ENCODE measurements at regions not wholly inside any gene's neighbourhood (a gene's known extent, or its start where the extent isn't known, plus 50 kb on each side); places are given as distances from the start of the nearest gene placed in this dataset.

DNA sequence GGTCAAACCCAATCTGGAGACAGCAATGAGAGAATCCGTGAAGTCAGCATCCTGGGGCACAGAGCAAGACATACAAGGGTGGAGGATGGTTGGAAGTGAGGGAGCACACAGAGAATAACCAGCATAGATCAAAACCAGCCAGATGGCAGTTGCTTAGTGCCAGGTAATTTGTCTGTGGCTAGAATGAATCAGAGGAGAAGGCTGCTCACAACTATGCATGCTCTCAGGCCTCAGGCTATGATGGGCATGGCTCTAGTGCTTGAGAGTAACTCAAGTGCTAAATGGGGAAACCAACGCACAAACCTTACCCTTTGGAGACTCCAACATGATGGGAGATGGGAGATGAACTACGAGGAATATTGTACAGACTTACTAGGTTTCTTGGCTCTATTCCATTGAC lies 160.8 kb downstream of the DMRT2 start:
- no peak overlapping the region for H3K27ac ChIP-seq
- no peaks in the 10 kb centered on the region for H3K36me3 ChIP-seq
- no peak overlapping the region for H3K4me3 ChIP-seq
- TF ChIP-seq, protein P1, sequence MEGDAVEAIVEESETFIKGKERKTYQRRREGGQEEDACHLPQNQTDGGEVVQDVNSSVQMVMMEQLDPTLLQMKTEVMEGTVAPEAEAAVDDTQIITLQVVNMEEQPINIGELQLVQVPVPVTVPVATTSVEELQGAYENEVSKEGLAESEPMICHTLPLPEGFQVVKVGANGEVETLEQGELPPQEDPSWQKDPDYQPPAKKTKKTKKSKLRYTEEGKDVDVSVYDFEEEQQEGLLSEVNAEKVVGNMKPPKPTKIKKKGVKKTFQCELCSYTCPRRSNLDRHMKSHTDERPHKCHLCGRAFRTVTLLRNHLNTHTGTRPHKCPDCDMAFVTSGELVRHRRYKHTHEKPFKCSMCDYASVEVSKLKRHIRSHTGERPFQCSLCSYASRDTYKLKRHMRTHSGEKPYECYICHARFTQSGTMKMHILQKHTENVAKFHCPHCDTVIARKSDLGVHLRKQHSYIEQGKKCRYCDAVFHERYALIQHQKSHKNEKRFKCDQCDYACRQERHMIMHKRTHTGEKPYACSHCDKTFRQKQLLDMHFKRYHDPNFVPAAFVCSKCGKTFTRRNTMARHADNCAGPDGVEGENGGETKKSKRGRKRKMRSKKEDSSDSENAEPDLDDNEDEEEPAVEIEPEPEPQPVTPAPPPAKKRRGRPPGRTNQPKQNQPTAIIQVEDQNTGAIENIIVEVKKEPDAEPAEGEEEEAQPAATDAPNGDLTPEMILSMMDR (IDR thresholded peaks at IDR 0.05), result no peak
- TF ChIP-seq POLR2A (IDR thresholded peaks at IDR 0.05) (no peak), POLR2AphosphoS5 (IDR thresholded peaks at IDR 0.05) (no peak)
- DNase-seq (ENCODE audit: low spot score in 2 of 2), result no peak
- intact Hi-C loops (cut with DNase I; ENCODE audit: low total_unique reads), result no loop called here
- no peaks in the 10 kb centered on the region for H3K27me3 ChIP-seq
- no peaks in the 10 kb centered on the region for H3K9me3 ChIP-seq
- no peaks in the 10 kb centered on the region for H3K4me1 ChIP-seq

DNA sequence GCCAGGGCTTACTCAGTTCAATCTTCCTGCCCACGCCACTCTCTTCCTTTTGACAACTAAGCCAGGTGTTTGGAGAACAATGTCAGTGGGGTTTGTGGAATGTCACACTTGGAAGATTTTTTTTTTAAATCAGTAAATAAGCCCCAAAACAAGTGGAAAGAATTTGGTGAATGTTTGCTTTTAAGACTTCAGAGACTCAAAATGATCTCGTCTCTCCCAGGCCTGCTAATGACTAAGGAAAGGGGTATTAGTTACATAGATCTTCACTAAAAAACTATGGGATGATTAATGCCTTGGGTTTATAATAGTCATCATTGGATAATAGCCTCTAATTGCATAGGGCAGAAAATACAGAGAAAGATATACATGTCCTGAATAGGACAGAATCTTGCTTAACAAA lies 166.4 kb downstream of the DMRT2 start:
- H3K4me3 ChIP-seq, result no peak overlapping the region
- no peak for TF ChIP-seq POLR2A (IDR thresholded peaks at IDR 0.05)
- TF ChIP-seq, protein P1 (IDR thresholded peaks at IDR 0.05), result no peak
- intact Hi-C loops (cut with DNase I; ENCODE audit: low total_unique reads), result no loop called here
- no peaks in the 10 kb centered on the region for H3K27me3 ChIP-seq
- no peak for DNase-seq (ENCODE audit: low spot score in 2 of 2)
- no peaks in the 10 kb centered on the region for H3K4me1 ChIP-seq
- H3K27ac ChIP-seq, result no peak overlapping the region
- H3K9me3 ChIP-seq, result no peaks in the 10 kb centered on the region
- H3K36me3 ChIP-seq, result no peaks in the 10 kb centered on the region

DNA sequence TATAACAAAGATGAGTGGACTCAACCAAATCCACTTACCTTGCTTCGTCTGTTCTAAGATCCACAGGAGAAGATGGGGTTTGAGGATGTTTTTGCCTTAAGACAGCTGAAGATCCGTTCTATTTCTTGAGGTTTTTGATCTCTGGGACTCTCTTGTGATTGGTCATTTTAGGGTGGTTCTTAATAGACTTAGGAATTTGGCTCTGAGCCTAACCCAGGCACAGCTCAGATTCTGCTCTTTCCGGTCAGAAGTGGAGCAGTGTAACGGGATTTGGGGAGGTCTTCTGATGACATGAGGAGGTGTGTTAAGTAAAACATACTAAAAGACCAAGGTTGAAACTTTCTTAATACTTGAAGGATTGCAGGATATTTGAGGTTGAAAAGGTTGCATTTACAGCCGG lies 166.9 kb downstream of the DMRT2 start:
- intact Hi-C loops (cut with DNase I; ENCODE audit: low total_unique reads), result no loop called here
- DNase-seq (ENCODE audit: low spot score in 2 of 2), result no peak
- no peaks in the 10 kb centered on the region for H3K36me3 ChIP-seq
- TF ChIP-seq, protein P1 (IDR thresholded peaks at IDR 0.05), result no peak
- TF ChIP-seq POLR2AphosphoS5 (IDR thresholded peaks at IDR 0.05) (no peak), POLR2A (IDR thresholded peaks at IDR 0.05) (no peak)
- H3K9me3 ChIP-seq, result no peaks in the 10 kb centered on the region
- no peaks in the 10 kb centered on the region for H3K27me3 ChIP-seq
- no peak overlapping the region for H3K4me3 ChIP-seq
- H3K4me1 ChIP-seq, result no peaks in the 10 kb centered on the region
- no peak overlapping the region for H3K27ac ChIP-seq

DNA sequence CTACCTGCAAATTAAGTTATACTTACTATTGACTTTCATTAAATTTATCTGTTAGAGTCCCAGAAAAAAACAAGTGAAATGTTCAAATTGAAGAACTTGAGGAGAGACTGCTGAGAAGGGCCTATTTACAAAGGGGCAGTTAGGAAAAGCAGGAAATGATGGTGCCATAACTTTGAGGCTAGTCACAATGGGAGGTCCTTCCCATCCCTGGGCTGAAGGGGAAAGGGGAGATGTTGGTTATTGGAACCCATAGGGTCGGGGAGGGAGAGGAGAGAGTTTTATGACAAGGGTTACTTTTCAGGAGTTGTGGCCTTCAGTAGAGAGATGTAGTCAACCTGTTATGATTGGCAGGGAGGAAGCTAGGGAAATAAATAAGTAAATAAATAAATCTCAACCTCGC lies 169.1 kb downstream of the DMRT2 start:
- Histone ChIP-seq H3K9me3 (no peaks in the 10 kb centered on the region), H3K36me3 (no peaks in the 10 kb centered on the region)

DNA sequence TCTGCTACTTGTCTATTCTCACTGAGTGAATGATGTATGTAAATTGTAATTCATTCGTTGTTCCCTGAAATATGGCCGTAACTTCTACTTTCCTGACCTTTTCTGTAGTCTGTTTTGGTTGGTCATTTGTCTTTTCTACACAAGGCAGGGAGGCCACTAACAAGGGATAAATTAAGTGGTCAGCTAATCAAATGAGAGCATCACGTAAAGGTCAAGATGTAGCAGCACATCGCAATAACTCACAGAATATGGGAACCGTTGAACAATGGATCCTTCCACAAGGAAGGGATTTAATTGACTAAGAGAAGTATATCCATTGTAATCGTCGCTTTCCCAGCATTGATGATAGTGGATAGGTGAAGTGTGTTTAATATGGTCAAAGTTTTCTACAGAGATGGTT lies 171.1 kb downstream of the DMRT2 start:
- no peak for DNase-seq (ENCODE audit: low spot score in 2 of 2)
- no peaks in the 10 kb centered on the region for H3K9me3 ChIP-seq
- TF ChIP-seq, protein P1 (IDR thresholded peaks at IDR 0.05), result no peak
- no peak for TF ChIP-seq POLR2A (IDR thresholded peaks at IDR 0.05)
- no peak for TF ChIP-seq POLR2AphosphoS5 (IDR thresholded peaks at IDR 0.05)
- no peak overlapping the region for H3K27ac ChIP-seq
- no peaks in the 10 kb centered on the region for H3K27me3 ChIP-seq
- intact Hi-C loops (cut with DNase I; ENCODE audit: low total_unique reads), result no loop called here
- no peaks in the 10 kb centered on the region for H3K36me3 ChIP-seq
- no peaks in the 10 kb centered on the region for H3K4me1 ChIP-seq
- no peak overlapping the region for H3K4me3 ChIP-seq

More for the DNA sequence above, 169.1 kb downstream of the DMRT2 start:
- DNase-seq (ENCODE audit: low spot score in 2 of 2), result no peak
- Histone ChIP-seq H3K4me1 (no peaks in the 10 kb centered on the region), H3K27ac (no peak overlapping the region), H3K4me3 (no peak overlapping the region), H3K27me3 (no peaks in the 10 kb centered on the region)
- TF ChIP-seq POLR2A (IDR thresholded peaks at IDR 0.05) (no peak), POLR2AphosphoS5 (IDR thresholded peaks at IDR 0.05) (no peak)
- TF ChIP-seq, protein P1 (IDR thresholded peaks at IDR 0.05), result no peak
- intact Hi-C loops (cut with DNase I; ENCODE audit: low total_unique reads), result no loop called here
